Ascending aorta (tissue), 2 donors: ENCODE measurements at regions not wholly inside any gene's neighbourhood (a gene's known extent, or its start where the extent isn't known, plus 50 kb on each side); places are given as distances from the start of the nearest gene placed in this dataset.

Source experiments
- DNase-seq, 2 donors: peaks; one replicate each; pipeline ENCODE4 v3.0.0-alpha.2; 2019; ENCODE audit warnings: low spot score in 2 of 2
- H3K27ac ChIP-seq, 2 donors: fragments of 200-600 bp; sonication (generic); one replicate each; pipeline ENCODE4 v1.5.1; 2016 to 2017; ENCODE audit warnings: mild to moderate bottlenecking in 1 of 2
- H3K27me3 ChIP-seq: fragments of 200-600 bp; sonication (generic); one replicate; pipeline ENCODE4 v1.5.1; 2017
- H3K36me3 ChIP-seq, 2 donors: fragments of 200-600 bp; sonication (generic); one replicate each; pipeline ENCODE4 v1.5.1; 2016
- H3K4me1 ChIP-seq, 2 donors: fragments of 200-600 bp; sonication (generic); one replicate each; pipeline ENCODE4 v1.5.1; 2016 to 2017; ENCODE audit warnings: mild to moderate bottlenecking in 1 of 2
- H3K4me3 ChIP-seq, 2 donors: fragments of 200-600 bp; sonication (generic); one replicate each; pipeline ENCODE4 v1.5.1; 2016 to 2017; ENCODE audit warnings: mild to moderate bottlenecking in 1 of 2
- H3K9me3 ChIP-seq, 2 donors: fragments of 200-600 bp; sonication (generic); one replicate each; pipeline ENCODE4 v1.5.1; 2016
- intact Hi-C: fragments of 100-400 bp; cut with DNase I; formaldehyde crosslinking; loops from one replicate; pipeline ENCODE4 v1.15.1; 2023
- TF ChIP-seq, protein P1 (sequence below), 3 experiments: fragments of 200-600 bp in 2 of 3; fragments of 450-650 bp in 1 of 3; sonication (generic) in 2 of 3; IDR thresholded peaks; one replicate each; pipeline ENCODE4 v1.5.1; 2016 to 2019; ENCODE audit warnings: antibody characterized with exemption in 3 of 3, mild to moderate bottlenecking in 1 of 3, moderate library complexity in 1 of 3

DNA sequence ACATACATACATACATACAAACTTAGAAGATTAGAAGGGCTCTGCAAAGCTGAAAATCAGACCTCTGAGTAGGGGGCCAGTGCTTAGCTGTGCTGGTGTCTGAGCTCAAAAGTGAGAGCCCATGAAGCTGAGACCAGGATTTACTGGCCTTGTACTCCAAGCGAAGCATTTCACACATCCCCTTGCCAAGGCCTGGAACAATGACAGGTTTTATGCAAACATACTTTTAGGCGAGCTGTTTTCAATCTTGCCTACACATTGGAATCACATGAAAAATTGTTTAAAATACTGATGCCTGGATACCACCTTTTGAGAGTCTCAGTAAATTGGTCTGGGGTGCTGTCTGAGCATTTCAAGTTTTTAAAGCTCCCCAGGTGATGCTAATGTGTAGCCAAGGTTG, 80.9 kb upstream of the SRSF6 start:
- TF ChIP-seq, protein P1, sequence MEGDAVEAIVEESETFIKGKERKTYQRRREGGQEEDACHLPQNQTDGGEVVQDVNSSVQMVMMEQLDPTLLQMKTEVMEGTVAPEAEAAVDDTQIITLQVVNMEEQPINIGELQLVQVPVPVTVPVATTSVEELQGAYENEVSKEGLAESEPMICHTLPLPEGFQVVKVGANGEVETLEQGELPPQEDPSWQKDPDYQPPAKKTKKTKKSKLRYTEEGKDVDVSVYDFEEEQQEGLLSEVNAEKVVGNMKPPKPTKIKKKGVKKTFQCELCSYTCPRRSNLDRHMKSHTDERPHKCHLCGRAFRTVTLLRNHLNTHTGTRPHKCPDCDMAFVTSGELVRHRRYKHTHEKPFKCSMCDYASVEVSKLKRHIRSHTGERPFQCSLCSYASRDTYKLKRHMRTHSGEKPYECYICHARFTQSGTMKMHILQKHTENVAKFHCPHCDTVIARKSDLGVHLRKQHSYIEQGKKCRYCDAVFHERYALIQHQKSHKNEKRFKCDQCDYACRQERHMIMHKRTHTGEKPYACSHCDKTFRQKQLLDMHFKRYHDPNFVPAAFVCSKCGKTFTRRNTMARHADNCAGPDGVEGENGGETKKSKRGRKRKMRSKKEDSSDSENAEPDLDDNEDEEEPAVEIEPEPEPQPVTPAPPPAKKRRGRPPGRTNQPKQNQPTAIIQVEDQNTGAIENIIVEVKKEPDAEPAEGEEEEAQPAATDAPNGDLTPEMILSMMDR (IDR thresholded peaks at IDR 0.05): no peak
- no peaks in the 10 kb centered on the region for H3K4me1 ChIP-seq
- no peak for DNase-seq
- no peaks in the 10 kb centered on the region for H3K27me3 ChIP-seq
- intact Hi-C loops: no loop called here
- H3K9me3 ChIP-seq: no peaks in the 10 kb centered on the region
- no peak overlapping the region for H3K27ac ChIP-seq
- H3K4me3 ChIP-seq: no peak overlapping the region
- H3K36me3 ChIP-seq: no peaks in the 10 kb centered on the region

DNA sequence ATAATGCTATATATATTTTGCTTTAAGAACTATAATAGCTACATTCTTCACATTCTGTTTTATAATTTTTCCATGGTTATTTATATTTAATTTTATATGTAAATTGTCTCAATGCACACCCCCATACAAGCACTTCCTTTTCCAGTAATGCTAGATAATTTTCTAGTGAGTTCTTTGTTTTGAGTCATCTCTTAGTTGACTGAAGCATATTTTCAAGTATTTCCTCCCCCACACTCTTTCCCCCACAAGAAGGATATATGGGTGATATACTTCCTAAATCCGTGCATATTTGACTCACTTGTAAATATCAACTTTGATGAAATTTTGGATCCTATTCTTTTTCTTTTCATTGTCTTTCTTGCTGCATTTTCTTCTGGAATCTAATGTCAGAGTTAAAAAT, 82.1 kb upstream of the SRSF6 start:
- Histone ChIP-seq H3K4me3 (no peak overlapping the region), H3K27me3 (no peaks in the 10 kb centered on the region), H3K27ac (no peak overlapping the region), H3K36me3 (no peaks in the 10 kb centered on the region), H3K9me3 (no peaks in the 10 kb centered on the region), H3K4me1 (no peaks in the 10 kb centered on the region)
- no peak for DNase-seq
- TF ChIP-seq, protein P1 (IDR thresholded peaks at IDR 0.05): no peak
- intact Hi-C loops: no loop called here

DNA sequence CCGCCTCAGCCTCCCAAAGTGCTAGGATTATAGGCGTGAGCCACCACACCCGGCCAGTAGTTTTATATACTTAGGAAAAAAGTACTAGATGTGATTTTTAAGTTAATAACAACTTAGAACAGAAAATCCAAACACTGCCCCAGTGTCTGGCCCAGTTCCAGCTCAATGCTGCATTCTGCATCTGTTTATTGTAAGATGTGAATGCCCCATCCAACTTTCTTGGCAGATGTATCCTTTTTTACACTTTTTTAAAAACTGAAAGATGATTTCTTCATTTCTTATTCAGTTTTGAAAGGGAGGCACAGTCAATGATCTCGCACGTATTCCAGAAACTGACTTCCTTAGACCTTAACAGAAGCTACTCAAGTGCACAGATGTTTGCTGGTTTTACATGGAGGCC, 85.6 kb upstream of the SRSF6 start:
- no peak overlapping the region for H3K27ac ChIP-seq
- no peak overlapping the region for H3K4me3 ChIP-seq
- H3K27me3 ChIP-seq: no peaks in the 10 kb centered on the region
- H3K9me3 ChIP-seq: no peaks in the 10 kb centered on the region
- no peak for DNase-seq
- H3K36me3 ChIP-seq: no peaks in the 10 kb centered on the region
- TF ChIP-seq, protein P1 (IDR thresholded peaks at IDR 0.05): no peak
- intact Hi-C loops: no loop called here
- H3K4me1 ChIP-seq: no peaks in the 10 kb centered on the region

DNA sequence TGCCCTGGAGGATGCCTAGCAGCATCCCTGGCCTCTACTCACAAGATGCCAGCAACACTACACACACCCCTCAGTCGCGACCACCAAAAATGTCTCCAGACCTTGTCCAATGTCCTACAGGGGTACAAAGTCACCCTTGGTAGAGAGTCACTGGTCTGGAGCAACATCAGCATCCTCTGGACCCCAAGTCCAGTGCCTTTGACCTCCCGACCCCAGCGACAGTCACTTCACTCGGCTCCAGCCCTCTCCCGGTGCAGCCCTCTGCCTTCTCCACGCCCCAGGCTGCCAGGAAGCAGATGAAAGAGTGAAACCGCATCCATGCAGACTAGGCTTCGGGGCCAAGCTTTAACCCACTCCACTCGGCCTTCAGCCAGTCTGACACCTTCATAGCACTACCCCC, 92.0 kb upstream of the SRSF6 start:
- H3K27me3 ChIP-seq: no peaks in the 10 kb centered on the region
- no peaks in the 10 kb centered on the region for H3K9me3 ChIP-seq
- no peak for DNase-seq
- H3K4me3 ChIP-seq: no peak overlapping the region
- H3K4me1 ChIP-seq: no peaks in the 10 kb centered on the region
- TF ChIP-seq, protein P1 (IDR thresholded peaks at IDR 0.05): no peak
- intact Hi-C loops: no loop called here
- H3K27ac ChIP-seq: no peak overlapping the region
- no peaks in the 10 kb centered on the region for H3K36me3 ChIP-seq

DNA sequence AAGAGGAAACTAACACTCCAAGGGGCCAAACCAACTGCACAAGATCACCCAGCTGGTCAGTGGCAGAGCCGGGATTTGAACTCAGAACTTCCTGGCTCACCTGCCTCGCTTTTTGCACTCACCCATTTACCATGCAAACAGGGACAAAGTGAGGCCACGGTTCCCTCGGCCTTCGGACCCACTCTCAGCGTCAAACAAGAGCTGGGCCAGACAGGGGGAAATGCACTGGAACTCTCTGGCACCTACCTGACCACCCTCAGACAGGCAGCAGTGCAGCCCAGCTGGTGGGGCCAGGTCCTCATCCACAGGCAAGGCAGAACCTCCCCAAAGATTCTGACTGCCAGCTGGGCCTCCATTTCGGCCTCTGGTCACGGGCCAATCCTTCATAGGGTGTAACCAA, 93.7 kb upstream of the SRSF6 start:
- DNase-seq: no peak
- Histone ChIP-seq H3K27me3 (no peaks in the 10 kb centered on the region), H3K4me1 (no peaks in the 10 kb centered on the region), H3K4me3 (no peak overlapping the region), H3K9me3 (no peaks in the 10 kb centered on the region), H3K36me3 (no peaks in the 10 kb centered on the region), H3K27ac (no peak overlapping the region)
- TF ChIP-seq, protein P1 (IDR thresholded peaks at IDR 0.05): no peak
- intact Hi-C loops: no loop called here

DNA sequence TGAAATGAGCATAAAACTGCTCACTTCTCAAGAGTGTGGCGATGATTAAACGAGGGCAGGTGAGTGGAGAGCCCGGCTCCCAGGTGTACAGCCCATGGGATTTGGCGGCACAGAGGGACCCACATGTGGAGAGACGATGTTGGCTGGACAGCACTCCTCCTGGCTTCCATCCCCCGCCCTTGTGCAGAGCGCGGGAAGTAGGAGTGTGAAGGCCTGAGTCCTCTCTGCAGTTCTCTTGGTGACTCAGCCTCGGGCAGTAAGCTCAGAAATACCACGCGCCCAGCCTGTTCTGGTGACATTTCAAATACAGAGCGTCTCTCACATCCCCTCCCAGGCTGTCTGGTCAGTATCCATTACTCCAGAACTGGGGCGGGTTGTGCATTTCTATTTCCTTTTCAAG, 94.2 kb upstream of the SRSF6 start:
- no peak overlapping the region for H3K4me3 ChIP-seq
- intact Hi-C loops: no loop called here

More for the DNA sequence above, 94.2 kb upstream of the SRSF6 start:
- H3K4me1 ChIP-seq: no peaks in the 10 kb centered on the region
- DNase-seq: no peak
- H3K27ac ChIP-seq: no peak overlapping the region
- H3K27me3 ChIP-seq: no peaks in the 10 kb centered on the region
- TF ChIP-seq, protein P1 (IDR thresholded peaks at IDR 0.05): no peak
- no peaks in the 10 kb centered on the region for H3K9me3 ChIP-seq
- no peaks in the 10 kb centered on the region for H3K36me3 ChIP-seq
